B cell (primary cell): ENCODE measurements at regions not wholly inside any gene's neighbourhood (a gene's known extent, or its start where the extent isn't known, plus 50 kb on each side); places are given as distances from the start of the nearest gene placed in this dataset.

Source experiments
- CTCF ChIP-seq: fragments of 200-600 bp; IDR thresholded peaks from one replicate; pipeline ENCODE4 v1.8.0; 2022; ENCODE audit warnings: antibody characterized with exemption, mild to moderate bottlenecking
- EZH2 ChIP-seq: IDR thresholded peaks from 2 replicates; pipeline ENCODE4 v1.6.1; 2012; ENCODE audit warnings: borderline replicate concordance, low read depth, mild to moderate bottlenecking, moderate library complexity, low read length; ENCODE audit not compliant: insufficient read depth, poor library complexity, severe bottlenecking

GRCh38 chr17:77312786-77313599 is 172.2 kb downstream of the SEC14L1 start:
- TF ChIP-seq CTCF (no peak), EZH2 (no peak)
